GM12878 (cell line): ENCODE measurements at regions not wholly inside any gene's neighbourhood (a gene's known extent, or its start where the extent isn't known, plus 50 kb on each side); places are given as distances from the start of the nearest gene placed in this dataset.

ENCODE experiments used
- ATAC-seq: fragments of 200-7000 bp; cut with Tn5 transposase; 3 replicates; pipeline ENCODE4 v1.9.1; 2020; ENCODE audit warnings: mild to moderate bottlenecking, moderate library complexity
- BruUV-seq: library from RNA; stranded (reverse); fragments of 400-500 nt; replicated peaks from 2 replicates; lab custom pipeline; 2021; lab: Mats Ljungman, UMichigan
- CTCF ChIA-PET: fragments of 300-600 bp; sonication (Branson Sonifier 250); formaldehyde crosslinking; extraction: SDS; loops from one replicate; lab custom pipeline; 2021; ENCODE audit warnings: inconsistent platforms; lab: Yijun Ruan, JAX
- POLR2A ChIA-PET: fragments of 350-600 bp; formaldehyde crosslinking; extraction: SDS; loops from one replicate; lab custom pipeline; 2021; ENCODE audit warnings: inconsistent platforms; lab: Charles Lee
- RAD21 ChIA-PET: fragments of 300-600 bp; sonication (Branson Sonifier 250); formaldehyde crosslinking; loops from one replicate; lab custom pipeline; 2023; ENCODE audit warnings: antibody characterized with exemption; ENCODE audit not compliant: unreplicated experiment; lab: Charles Lee
- SMC1A ChIA-PET: fragments of 300-600 bp; sonication (Branson Sonifier 250); formaldehyde crosslinking; loops from one replicate; lab custom pipeline; 2023; ENCODE audit not compliant: unreplicated experiment, uncharacterized antibody; lab: Charles Lee
- DNase-seq: peaks from one replicate; pipeline ENCODE4 v3.0.0-alpha.2; 2011; ENCODE audit warnings: low read depth, low spot score
- FAIRE-seq: peaks from 3 replicates; lab custom pipeline; 2011; peaks lifted over from hg19 to GRCh38; lab: Jason Lieb, UNC
- H2AFZ ChIP-seq: 2 replicates; pipeline ENCODE4 v1.6.0; 2011; ENCODE audit warnings: low read depth, low read length, control low read depth; ENCODE audit not compliant: control insufficient read depth
- H3K27ac ChIP-seq: 2 replicates; pipeline ENCODE4 v1.5.1; 2011; ENCODE audit warnings: control low read depth; ENCODE audit not compliant: control insufficient read depth, insufficient read depth
- H3K27me3 ChIP-seq, 2 experiments: replicated peaks in 1 of 2; 2 replicates each; pipeline versions ENCODE4 v1.6.0 to v1.6.1; 2011; ENCODE audit warnings: low read length in 1 of 2; ENCODE audit not compliant: control insufficient read depth in 2 of 2, insufficient read depth in 2 of 2
- H3K36me3 ChIP-seq, 2 experiments: 2 replicates each; pipeline ENCODE4 v1.5.1; 2011; ENCODE audit warnings: low read length in 1 of 2; ENCODE audit not compliant: control insufficient read depth in 2 of 2, insufficient read depth in 2 of 2
- H3K4me1 ChIP-seq: 2 replicates; pipeline ENCODE4 v1.6.1; 2011; ENCODE audit warnings: mild to moderate bottlenecking, low read length, moderate library complexity, mixed read lengths; ENCODE audit not compliant: control insufficient read depth, insufficient read depth
- H3K4me2 ChIP-seq: 2 replicates; pipeline ENCODE4 v1.6.0; 2011; ENCODE audit warnings: control low read depth; ENCODE audit not compliant: control insufficient read depth, insufficient read depth
- H3K4me3 ChIP-seq: fragments of 200-600 bp; sonication (generic); 2 replicates; pipeline ENCODE4 v1.5.1; 2016
- H3K79me2 ChIP-seq: 2 replicates; pipeline ENCODE4 v1.6.0; 2011; ENCODE audit warnings: low read length; ENCODE audit not compliant: control insufficient read depth, insufficient read depth
- H3K9ac ChIP-seq: 2 replicates; pipeline ENCODE4 v1.8.0; 2011; ENCODE audit warnings: low read length, control low read depth, mixed read lengths; ENCODE audit not compliant: control insufficient read depth, insufficient read depth
- H3K9me3 ChIP-seq: replicated peaks from 3 replicates; pipeline ENCODE4 v1.5.1; 2011; ENCODE audit warnings: mild to moderate bottlenecking, low read length; ENCODE audit not compliant: control insufficient read depth, insufficient read depth
- H4K20me1 ChIP-seq: 2 replicates; pipeline ENCODE4 v1.6.0; 2011; ENCODE audit not compliant: control insufficient read depth, insufficient read depth
- BACH1 ChIP-seq: fragments of 450-650 bp; IDR thresholded peaks from 2 replicates; pipeline ENCODE4 v1.6.1; 2017; ENCODE audit warnings: mild to moderate bottlenecking, borderline replicate concordance
- CBX5 ChIP-seq: sonication (generic); IDR thresholded peaks from 2 replicates; pipeline ENCODE4 v1.6.1; 2016; ENCODE audit warnings: low read depth, moderate library complexity, mild to moderate bottlenecking, inconsistent platforms
- CTCF ChIP-seq, 3 experiments: IDR thresholded peaks in 2 of 3; conservative IDR thresholded peaks in 1 of 3; 2 replicates each; pipeline ENCODE4 v1.5.1; 2011; ENCODE audit warnings: low read depth in 3 of 3, low read length in 3 of 3, mild to moderate bottlenecking in 3 of 3, control low read depth in 2 of 3, moderate library complexity in 2 of 3, inconsistent platforms in 1 of 3, mixed read lengths in 1 of 3; ENCODE audit not compliant: control insufficient read depth in 2 of 3, insufficient read depth in 1 of 3; ENCODE audit errors: extremely low read depth in 1 of 3
- IKZF2 ChIP-seq, 2 experiments: fragments of 450-650 bp; IDR thresholded peaks; 2 replicates each; pipeline ENCODE4 v1.6.1; 2017; ENCODE audit warnings: mild to moderate bottlenecking in 2 of 2, moderate library complexity in 2 of 2
- NFYA ChIP-seq: IDR thresholded peaks from 2 replicates; pipeline ENCODE4 v1.6.1; 2011; ENCODE audit warnings: low read depth, mild to moderate bottlenecking, low read length, improper control_type of control experiment, borderline replicate concordance
- PAX5 ChIP-seq: IDR thresholded peaks from 2 replicates; pipeline ENCODE4 v1.6.1; 2011; ENCODE audit warnings: low read depth, low read length, borderline replicate concordance
- SIX5 ChIP-seq: IDR thresholded peaks from 2 replicates; pipeline ENCODE4 v1.6.1; 2011; ENCODE audit warnings: mild to moderate bottlenecking, low read depth, low read length, moderate library complexity; ENCODE audit not compliant: severe bottlenecking
- TCF12 ChIP-seq: IDR thresholded peaks from 2 replicates; pipeline ENCODE4 v1.6.1; 2011; ENCODE audit warnings: low read depth, mild to moderate bottlenecking, low read length
- ZSCAN29 ChIP-seq: fragments of 450-650 bp; IDR thresholded peaks from 2 replicates; pipeline ENCODE4 v1.6.1; 2017; ENCODE audit warnings: mild to moderate bottlenecking, moderate library complexity
- WGBS: methylation state at CpG from one replicate; pipeline ENCODE4 v1.1.6; 2016; ENCODE audit warnings: low lambda C conversion rate; ENCODE audit not compliant: insufficient replicate concordance, insufficient coverage; ENCODE audit errors: missing lambda C conversion rate; 5-methylcytosine and 5-hydroxymethylcytosine counted together
- in situ Hi-C: fragments of 300-500 bp; cut with MboI; formaldehyde crosslinking; loops from 9 replicates; pipeline ENCODE4 v1.14.3; 2018; ENCODE audit warnings: mixed read lengths
- intact Hi-C: fragments of 100-400 bp; cut with micrococcal nuclease; formaldehyde crosslinking; loops from one replicate; pipeline ENCODE4 v1.14.2; 2022; ENCODE audit not compliant: unreplicated experiment
- TF ChIP-seq, protein P1 (sequence below): IDR thresholded peaks from 2 replicates; pipeline ENCODE4 v1.6.1; 2011; ENCODE audit warnings: mild to moderate bottlenecking, low read depth, low read length, moderate library complexity; ENCODE audit not compliant: insufficient replicate concordance
- TF ChIP-seq, protein P2 (sequence below): fragments of 450-650 bp; IDR thresholded peaks from 2 replicates; pipeline ENCODE4 v1.6.1; 2018; ENCODE audit warnings: mild to moderate bottlenecking, low read depth, moderate library complexity; ENCODE audit not compliant: partially characterized antibody

DNA sequence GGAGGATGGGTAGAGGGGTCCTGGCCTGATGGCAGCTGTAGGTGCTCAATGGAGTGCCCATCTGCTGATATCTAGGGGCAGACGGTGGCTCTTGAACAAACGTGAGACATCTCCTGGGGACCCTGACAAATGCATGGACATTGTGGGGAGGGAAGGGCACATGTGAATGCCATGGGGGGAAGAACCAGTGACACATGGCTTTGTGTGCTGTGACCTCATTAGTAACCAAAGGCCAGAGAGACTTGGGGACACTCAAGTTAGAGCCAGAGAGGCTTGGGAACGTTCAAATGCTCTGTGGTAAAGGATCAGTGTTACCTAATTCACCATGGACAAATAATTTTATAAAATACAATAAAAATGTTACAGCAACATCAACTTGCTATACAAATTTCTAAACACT lies 151.8 kb downstream of the ESM1 start:
- Histone ChIP-seq H3K9ac (no peak overlapping the region), H3K36me3 (no peaks in the 10 kb centered on the region), H4K20me1 (no peaks in the 10 kb centered on the region), H3K27ac (no peak overlapping the region), H3K4me3 (no peak overlapping the region), H3K9me3 (no peaks in the 10 kb centered on the region; the same call in 2 of the 3 replicates), H3K4me1 (no peaks in the 10 kb centered on the region), H3K4me2 (no peak overlapping the region), H3K27me3 (peaks cover 0 to 3% of the 10 kb centered on the region in 2 experiments; a peak in 2 of 4 replicates), H3K79me2 (no peaks in the 10 kb centered on the region), H2AFZ (no peak overlapping the region)
- ChIA-PET POLR2A (no interaction called here), CTCF (no interaction called here), SMC1A (no interaction called here), RAD21 (no interaction called here)
- DNase-seq, result no peak
- TF ChIP-seq, protein P1, sequence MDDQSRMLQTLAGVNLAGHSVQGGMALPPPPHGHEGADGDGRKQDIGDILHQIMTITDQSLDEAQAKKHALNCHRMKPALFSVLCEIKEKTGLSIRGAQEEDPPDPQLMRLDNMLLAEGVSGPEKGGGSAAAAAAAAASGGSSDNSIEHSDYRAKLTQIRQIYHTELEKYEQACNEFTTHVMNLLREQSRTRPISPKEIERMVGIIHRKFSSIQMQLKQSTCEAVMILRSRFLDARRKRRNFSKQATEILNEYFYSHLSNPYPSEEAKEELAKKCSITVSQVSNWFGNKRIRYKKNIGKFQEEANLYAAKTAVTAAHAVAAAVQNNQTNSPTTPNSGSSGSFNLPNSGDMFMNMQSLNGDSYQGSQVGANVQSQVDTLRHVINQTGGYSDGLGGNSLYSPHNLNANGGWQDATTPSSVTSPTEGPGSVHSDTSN, result no peak
- TF ChIP-seq TCF12 (no peak), PAX5 (no peak), IKZF2 (IDR thresholded peaks at IDR 0.05) (no peak), CTCF (IDR thresholded peaks at IDR 0.05 in 2 of 3, conservative IDR thresholded peaks at IDR 0.05 in 1 of 3; ENCODE audit: control insufficient read depth in 2 of 3, extremely low read depth in 1 of 3, insufficient read depth in 1 of 3, low read depth in 3 of 3, low read length in 3 of 3) (no peak), NFYA (no peak), ZSCAN29 (no peak), CBX5 (no peak), SIX5 (no peak), BACH1 (no peak)
- TF ChIP-seq, protein P2, sequence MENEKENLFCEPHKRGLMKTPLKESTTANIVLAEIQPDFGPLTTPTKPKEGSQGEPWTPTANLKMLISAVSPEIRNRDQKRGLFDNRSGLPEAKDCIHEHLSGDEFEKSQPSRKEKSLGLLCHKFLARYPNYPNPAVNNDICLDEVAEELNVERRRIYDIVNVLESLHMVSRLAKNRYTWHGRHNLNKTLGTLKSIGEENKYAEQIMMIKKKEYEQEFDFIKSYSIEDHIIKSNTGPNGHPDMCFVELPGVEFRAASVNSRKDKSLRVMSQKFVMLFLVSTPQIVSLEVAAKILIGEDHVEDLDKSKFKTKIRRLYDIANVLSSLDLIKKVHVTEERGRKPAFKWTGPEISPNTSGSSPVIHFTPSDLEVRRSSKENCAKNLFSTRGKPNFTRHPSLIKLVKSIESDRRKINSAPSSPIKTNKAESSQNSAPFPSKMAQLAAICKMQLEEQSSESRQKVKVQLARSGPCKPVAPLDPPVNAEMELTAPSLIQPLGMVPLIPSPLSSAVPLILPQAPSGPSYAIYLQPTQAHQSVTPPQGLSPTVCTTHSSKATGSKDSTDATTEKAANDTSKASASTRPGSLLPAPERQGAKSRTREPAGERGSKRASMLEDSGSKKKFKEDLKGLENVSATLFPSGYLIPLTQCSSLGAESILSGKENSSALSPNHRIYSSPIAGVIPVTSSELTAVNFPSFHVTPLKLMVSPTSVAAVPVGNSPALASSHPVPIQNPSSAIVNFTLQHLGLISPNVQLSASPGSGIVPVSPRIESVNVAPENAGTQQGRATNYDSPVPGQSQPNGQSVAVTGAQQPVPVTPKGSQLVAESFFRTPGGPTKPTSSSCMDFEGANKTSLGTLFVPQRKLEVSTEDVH, result no peak
- no peak for FAIRE-seq
- in situ Hi-C loops (no loop called here), intact Hi-C loops (no loop called here)
- WGBS, result 33% methylated on average over 3 of the region's 3 CpGs
- ATAC-seq, result no peak
- BruUV-seq, result no TSS peak
